Hematopoietic multipotent progenitor cell treated with erythropoietin and hydrocortisone succinate and interleukin-3 and kit ligand, for 4 days (in vitro differentiated cells): ENCODE measurements at regions not wholly inside any gene's neighbourhood (a gene's known extent, or its start where the extent isn't known, plus 50 kb on each side); places are given as distances from the start of the nearest gene placed in this dataset.

ENCODE experiments used
- DNase-seq: peaks from one replicate; pipeline ENCODE4 v3.0.0-alpha.2; 2015

DNA sequence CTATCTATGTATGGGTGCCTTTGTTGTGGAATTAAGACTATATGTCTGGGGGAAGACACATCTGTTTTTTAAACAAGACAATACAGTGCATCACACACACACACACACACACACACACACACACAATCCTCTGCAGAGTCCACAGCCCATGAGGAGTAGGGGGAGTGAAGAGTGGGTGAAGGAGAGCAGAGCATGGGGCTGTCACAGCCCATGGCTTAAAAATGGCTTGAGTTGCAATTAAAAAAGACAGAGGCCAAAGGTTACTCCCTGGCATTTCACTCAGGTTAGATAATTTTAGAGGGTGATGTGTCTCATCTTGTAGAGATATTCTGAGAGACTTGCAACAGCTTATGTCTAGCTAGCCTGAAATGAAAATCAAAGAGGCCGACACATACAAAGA is 176.5 kb upstream of the PLXNA2 start:
- no peak for DNase-seq

DNA sequence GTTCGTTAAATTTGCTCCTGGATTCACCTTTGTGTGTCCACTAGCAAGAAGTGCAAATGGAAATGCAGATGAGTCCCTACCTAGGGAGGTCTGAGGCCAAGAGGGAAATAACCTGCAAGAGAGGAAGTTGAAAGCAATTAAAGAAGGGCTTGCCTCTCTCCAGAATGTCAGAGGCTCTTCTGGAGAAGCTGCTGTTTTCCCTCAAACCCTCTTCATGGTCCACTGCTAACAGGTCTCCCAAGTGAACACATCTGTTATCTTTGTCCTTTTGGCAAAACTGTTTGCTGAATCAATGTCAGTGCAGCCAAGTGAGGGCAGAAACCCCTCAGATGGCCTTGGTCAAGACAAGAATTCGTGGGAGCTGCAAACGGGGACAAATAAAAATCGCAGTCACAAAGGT is 177.3 kb upstream of the PLXNA2 start:
- DNase-seq: no peak

DNA sequence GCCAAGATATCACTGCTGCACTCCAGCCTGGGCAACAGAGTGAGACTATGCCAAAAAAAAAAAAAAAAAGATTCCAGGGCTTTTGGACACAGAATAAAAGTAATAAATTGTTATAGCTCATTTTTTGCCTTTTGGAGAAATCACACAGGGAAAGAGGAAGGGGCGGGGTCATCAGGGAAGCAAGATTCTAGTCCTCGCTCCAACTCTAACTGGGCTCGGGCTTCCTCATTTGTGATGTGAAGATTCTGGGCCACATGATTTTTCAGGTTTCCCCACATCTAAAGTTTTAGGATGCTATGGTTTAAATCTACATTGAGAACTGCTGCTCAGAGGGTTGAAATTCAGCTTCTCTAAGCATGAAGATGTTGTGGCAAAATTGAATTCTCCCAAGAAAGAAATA is 179.3 kb upstream of the PLXNA2 start:
- DNase-seq: peak; percentile 49

DNA sequence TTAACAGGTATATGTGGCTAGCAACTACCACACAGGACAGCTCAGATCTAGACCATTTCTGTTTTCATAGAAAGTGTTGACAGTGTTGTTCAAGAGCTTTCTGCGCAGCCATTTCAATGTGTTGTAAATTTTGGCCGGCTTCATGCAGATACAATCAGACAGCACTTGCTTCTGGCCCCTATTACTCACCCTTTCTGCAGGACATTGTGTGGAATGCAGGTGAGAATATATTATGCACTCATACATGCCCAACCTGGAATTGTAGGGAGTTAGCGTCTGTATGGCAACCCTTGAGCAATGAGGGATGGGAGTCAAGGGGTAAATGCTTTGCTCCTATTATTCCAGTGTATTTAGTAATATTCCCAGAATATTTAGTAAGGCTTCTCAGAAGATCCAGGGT is 180.9 kb upstream of the PLXNA2 start:
- no peak for DNase-seq

DNA sequence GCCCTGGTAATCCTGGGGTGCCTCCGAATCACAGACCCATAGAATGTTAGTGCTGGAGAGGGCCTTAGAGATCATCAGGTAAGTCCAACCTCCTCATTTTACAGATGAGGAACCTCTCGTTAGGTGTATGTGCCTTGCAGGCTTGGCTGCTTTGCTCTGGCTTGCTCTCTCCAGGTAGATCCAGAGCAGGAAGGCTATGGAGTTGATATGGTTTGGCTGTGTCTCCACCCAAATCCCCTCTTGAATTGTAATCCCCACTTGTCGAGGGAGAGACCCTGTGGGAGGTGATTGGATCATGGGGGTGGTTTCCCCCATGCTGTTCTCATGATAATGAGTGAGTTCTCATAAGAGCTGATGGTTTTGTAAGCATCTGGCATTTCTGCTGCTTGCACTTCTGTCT is 186.0 kb upstream of the PLXNA2 start:
- no peak for DNase-seq

DNA sequence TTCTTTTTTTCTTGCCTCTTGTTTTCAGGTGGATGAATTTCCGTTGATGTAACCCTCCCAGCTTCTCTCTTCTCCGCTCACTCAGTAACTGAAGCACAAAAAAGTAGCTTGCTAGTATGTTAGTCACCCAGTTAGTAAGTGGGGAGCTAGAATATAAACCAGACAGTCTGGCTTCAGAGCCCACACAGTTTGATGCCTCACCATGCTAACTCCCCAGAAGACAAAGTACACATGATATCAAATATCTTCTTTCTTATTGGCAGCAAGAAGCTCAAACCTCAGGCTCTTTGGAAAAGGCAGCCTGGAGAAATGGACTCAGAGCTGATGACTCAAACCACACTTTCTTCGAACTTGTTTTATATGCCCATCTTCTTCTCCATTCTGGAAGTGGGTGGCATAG is 187.5 kb upstream of the PLXNA2 start:
- no peak for DNase-seq

DNA sequence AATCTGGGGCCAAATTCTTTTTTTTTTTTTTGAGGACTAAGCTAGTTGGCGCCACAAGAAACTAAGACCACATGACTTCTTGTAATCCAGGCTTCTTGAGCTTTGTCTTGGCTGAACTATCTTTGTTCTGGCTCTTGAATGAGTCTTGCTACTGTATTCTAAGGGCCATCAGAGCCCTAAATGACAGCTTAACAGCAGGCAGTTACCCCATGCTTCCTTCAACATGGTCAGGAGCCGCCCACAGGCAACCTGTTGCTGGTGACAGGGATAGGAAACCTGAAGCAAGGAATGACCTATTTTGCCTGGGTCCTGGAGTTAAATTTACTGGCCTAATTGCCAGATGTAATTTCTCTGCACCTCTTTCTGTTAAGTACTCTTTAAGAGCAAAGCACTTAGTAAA is 188.2 kb upstream of the PLXNA2 start:
- no peak for DNase-seq

DNA sequence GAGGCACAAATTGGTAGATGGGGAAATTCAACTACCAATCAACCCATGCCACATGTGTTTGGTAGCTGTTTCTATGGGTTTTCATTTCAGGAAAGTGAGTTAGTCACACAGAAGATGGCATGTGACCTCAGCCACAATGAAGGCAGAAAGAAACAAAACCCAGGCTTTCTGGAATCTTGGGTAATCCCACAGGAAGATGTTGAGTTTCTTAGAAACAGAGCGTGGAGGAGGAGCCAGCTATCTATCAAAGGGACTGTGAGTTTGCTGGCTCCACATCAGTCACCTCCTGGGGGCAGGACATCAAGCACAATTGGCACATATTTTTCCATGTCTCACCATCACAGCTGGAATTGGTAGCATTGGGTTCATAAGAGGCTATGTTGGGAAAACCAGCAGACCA is 188.9 kb upstream of the PLXNA2 start:
- no peak for DNase-seq

DNA sequence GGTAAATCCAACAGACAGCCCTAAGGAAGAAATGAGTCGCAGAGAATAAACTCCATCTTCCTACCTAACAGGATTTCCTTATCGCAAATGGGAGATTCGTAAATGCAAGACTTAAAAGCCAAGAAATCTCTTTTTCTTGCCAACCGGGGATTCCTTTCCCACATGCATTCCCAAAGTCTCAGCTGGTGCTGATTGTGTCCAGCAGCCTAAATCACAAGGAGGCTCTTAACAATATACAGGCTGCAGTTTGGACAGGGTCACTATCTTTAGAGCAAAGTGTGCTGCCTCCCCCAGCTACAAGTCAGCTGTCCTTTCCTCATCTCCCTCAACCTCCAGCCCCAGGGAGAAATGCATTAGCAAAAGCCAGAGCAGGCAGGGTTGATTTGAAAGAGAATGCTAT is 189.8 kb upstream of the PLXNA2 start:
- no peak for DNase-seq

DNA sequence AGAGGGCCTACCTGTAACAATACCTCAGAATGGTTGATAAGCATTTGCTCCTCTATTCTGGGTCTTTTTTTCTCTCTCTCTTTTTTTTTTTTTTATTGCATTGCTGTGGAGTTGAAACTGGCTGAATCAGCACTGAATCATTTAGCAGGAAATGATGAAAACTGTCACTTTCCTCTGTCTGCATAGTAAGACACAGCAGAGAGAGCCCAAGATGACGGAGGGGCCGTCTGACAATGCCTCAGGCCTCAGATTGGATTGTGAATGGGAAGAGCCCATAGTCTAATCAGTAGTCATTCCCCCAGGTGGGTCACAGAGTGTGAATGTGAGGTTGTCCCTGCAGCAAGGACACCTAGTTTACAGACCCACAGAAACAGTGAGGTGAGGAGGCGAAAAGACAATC is 193.2 kb upstream of the PLXNA2 start:
- DNase-seq: peak; percentile 15

DNA sequence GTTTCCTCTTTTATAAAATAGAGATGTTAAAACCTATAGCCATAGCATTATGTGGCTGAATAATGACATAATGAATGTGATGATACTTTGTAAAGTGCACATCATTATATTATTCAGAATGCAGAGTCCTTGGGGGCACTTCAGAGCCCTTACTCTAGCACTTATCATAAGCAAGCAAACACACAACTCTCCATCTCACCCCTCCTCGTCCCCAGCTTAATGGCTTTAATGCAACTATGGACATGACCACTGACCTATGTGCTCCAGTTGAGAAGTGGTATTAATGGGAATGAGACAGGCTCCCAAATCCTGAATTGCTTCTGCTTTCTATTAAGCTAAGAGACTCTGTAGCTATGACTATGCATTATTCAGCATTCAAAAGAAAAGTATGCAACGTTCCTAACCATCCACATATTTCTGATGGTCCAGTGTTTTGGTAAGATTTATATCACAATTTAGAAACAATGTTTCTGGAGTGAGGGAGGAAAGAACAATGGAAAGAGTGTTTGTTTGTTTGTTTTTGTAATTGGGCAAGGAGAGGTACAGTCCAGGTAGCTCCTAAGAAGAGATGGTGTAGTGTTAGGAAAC is 194.0 kb upstream of the PLXNA2 start:
- DNase-seq: no peak

DNA sequence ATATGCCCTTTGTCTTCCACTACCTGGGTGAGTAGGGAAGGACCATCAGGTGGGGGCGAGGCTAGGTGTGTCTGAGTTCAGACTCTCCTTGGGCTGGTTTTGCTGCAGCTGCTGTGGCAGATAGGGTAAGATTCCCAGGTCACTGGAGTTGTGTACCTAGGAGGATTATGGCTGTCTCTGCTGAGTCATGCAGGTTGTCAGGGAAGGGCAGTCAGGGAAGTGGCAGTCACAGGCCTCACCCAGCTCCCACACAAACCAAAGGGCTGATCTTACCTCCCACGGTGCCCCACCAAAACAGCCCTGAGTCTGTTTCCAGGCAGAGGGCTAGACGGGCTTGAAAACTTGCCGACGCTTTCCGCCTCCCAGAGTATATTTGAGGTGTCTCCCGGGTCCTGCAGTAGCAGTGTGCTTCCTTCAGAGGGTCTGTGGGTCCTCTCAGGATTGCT is 201.6 kb upstream of the PLXNA2 start:
- DNase-seq: peak; percentile 26

DNA sequence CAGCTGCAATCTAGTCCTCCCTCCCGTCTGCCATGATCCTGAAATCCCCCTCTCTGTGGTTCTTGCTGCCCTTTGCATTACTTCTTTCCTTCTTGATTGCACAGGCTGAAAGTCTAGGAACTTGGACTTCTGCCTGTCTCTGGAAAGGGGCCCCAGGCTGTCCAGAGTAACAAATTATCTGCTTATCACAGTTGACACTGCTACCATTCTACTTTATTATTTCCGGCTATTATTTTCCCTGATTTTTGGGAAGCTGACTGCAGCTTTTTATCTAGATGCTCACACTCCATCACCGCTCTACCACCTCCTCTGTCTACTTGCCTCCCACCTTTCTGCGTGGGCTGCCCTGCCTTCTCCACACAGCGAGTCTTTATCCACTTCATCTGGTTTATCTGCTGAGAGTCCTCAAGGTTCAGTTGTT is 202.1 kb upstream of the PLXNA2 start:
- DNase-seq: peak; percentile 28

DNA sequence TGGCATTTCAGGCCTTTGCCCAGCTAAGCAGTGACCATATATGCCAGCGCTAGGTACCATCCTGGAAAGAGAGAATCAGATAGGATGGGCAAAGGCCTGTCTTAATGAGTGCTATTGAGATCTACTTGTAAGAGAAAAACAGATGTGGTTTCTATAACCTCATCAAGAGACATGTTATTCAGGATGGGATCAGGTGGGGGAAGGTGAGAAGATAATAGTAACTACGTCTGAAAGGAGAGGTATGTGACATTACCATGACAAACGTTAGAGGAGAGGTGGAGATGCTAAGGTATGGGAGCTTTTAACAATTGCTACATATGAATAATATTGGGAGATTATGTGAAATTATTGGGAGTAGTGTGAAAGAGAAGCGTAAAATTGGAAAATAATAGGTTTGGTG is 204.2 kb upstream of the PLXNA2 start:
- no peak for DNase-seq

DNA sequence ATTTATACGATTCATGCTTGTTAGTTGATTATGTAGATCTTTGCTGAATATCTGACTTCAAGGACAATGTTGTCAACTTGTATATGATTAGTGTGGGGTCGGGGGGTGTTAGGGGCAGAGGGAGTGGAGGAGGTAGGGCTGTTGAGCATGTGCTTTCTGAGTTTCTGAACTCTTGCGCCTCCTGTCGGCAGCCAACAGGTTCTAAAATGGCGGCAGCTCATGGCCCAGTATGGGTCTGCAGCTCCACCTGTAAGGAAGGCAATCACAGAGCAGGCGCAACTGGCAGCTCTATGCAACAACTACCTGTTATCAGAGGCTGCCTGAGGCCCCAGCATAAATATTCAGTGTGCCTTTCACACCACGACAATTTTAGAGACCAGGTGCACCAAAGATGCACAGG is 205.8 kb upstream of the PLXNA2 start:
- no peak for DNase-seq

DNA sequence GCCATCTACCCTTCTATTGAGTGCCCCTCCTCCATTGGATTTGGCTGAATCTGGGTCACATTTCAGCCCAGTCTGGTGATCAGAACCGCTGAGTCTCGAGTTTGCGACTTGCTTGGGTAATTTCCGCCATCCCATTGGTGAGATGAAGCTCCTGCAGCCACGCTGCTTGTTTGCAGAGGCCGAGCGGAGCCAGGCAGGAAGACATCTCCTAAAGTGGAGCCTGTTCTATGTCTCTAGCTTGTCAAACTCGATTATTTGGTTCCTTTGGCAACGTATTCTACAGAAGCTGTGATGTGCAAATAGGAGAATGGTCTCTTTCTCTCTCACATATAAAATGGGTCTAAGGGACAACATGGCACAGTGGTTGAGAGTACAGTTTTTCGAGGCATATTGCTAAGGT is 206.8 kb upstream of the PLXNA2 start:
- DNase-seq: no peak

DNA sequence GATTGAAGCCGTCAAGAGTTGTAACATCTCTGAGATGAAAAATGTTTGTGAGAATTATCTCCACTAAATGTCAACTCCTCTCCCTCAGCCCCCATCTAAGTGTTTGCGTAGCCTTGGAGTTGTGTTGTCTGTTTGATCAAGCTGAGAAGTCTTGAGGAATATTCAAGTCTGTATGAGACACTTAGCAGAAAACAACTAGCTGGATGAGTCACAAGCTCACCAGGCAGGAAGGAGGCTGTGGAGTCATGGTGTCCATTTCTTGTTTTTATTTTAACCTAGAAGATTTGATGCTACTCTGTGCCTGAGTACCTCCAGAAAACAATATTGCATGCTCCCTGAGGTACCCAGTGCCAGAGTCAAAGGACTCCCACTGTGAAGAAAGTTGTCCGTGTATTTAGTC is 211.6 kb upstream of the PLXNA2 start:
- no peak for DNase-seq

DNA sequence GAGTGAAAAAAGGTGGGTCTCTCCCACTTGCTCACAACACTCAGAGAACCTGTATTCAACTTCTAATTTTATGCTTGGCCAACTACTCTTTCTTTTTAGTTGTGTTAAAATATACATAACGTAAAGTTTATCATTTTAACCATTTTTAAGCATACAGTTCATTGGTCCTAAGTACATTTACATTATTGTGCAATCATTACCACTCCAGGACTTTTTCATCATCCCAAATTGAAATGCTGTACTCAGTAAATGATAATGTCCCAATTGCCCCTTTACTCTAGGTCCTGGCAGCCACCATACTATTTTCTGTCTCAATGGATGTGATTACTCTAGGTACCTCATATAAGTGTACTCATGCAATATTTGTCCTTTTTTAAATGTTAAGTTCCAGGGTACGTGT is 212.3 kb upstream of the PLXNA2 start:
- DNase-seq: no peak

DNA sequence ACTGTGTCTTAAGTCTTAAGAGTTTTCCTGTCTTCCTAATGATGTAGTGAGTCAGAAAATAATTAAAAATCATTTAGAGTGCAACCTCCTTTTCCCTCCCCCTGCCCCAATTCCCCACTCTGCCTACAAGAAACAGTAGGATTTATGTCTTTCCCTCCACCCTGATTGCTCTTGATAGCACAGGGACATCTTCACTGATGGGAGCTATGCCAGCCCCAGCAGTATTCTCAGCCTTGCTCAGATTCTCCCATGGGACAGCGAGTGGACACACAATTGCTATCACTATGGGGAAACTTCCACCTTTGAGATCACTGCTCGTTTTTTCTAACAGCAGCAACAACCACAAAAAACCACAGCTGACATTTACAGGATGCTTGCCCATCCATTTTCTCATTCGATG is 216.6 kb upstream of the PLXNA2 start:
- DNase-seq: no peak

DNA sequence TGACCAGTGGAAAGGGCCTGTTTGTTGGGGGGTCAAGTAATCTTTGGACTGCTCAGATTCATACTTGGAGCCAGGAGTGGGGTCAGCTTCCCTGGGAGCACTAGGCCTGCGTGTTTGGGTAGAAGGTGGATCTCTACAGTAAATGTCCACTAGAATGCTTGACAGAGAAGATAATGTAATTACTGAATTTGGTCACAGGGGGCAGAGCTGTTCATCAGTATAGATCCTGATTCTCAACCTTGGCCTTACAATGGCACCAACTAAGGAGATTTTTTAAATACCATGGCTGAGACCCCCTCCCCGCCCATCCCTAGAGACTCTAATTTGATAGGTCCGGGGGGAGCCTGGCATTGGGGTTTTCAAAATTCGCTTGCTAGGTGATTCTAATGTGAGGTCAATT is 217.5 kb upstream of the PLXNA2 start:
- peak; percentile 34 for DNase-seq

DNA sequence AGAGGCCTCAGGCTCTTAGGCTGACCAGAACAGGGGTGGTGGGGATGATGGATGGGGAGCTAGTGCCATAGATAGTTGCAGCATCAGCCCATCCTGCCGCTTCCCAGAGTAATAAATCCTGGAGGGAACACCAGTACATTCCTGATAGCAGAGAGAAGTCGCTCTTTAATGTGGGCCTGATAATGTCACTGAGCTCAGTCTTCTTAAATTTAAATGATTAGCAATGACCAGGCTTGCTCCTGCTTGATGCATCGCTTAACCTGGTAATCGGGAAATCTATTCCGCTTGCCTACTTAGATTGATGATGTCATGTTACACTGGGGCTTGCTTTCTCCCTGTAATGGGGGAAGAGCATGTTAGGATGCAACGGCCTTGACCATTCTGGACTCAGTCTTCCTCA is 218.6 kb upstream of the PLXNA2 start:
- DNase-seq: no peak

DNA sequence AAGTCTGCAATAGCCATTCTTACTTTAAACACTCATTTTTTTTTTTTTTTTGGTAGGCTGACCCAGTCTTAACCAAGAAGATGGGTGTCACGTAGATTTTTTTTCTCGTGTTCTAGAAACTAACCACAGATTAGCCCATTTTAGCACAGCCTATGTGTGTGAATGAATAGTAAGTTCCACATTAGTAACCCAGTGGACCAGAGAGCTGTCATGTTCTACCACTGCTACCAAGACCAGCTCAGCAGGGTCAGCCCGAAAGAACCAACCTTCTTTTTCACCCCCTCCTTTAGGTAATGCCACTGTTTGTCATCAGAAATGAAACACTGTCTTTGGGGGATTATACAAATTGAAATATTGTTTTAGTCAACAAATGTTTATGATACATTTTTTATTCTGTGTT is 221.1 kb upstream of the PLXNA2 start:
- no peak for DNase-seq

DNA sequence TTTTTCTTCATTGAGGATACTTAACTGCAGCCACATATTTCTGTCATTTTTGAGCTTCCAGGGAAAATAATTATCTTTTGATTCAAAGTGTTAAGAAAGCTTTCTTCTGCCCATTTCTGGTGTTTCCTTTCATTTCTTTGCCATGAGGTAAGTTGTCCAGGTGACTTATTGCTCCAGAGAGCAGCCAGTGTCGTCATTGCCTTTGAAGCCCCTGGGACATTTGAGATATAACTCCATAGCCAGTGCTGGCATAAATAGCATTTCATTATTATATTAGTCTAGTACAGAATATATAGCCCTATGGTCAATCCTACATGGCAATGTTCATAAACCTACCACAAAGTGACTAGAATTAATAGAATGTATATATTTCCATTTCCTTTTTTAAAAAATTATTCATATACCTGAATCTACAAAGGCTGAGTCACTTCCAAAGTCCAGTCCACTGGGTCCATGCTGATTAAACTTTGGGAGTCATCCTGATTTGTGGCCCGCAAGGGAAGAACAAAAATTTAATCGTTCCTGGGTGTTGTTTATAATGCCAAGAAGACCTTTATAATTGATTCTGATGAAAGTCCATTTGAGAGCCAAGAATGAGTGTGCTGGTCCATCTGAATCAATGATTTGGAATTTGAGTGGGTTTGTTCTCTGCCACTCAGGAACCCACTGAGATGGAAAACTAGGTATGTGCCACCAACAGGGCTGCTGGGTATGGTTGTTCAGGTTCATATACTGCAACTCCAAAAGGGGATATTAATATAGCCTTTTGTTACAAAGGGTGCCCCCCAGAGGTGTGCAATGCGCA is 221.8 kb upstream of the PLXNA2 start:
- no peak for DNase-seq

DNA sequence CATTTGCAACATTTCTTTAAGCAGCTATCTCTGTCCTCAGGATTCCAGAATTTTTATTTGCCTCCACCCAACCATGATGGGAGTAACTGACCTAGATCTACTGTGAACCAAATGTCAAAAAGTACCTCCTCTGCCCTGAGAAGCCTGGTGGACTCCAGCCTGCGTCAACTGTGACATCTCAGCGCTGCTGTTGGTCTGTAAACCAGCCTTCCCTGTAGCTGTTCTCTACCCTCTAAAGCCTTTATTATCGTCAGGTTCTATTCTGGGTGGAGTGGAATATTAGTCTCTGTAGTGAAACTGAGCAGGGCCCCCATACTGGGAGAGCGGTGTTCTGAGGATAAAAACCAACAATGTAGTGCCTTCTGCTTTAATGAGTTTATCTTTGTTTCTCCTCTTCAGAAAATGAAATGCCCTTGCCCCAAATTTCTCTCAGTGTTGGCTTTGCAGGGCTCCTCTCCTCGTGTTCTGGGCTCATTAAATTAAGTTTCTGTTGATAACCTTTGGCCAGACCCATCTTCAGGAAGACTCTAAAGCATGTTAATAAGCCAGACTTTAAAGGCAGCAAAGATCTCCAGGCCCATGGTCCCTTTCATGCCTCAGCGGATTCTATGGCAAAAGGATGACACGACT is 223.1 kb upstream of the PLXNA2 start:
- no peak for DNase-seq

DNA sequence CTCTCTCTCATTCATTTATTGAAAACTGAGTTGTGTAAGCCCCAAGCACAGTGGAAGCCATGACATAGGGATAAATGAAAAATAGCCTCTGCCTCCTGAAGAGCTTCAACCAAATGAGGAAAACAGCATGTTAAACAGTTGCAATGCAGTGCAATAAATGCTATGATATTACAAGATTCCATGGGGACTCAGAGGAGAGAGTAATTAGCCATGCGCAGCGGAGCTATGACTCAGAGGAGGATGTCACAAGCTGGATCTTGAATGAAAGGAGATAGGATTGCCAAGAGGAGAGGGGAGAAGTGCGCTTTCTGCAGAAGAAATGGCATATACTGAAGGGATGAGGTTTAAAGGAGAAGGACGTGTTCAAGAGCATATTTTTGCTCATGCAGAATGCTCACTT is 231.3 kb upstream of the PLXNA2 start:
- DNase-seq: no peak
